HEK293T (cell line): ENCODE measurements at regions not wholly inside any gene's neighbourhood (a gene's known extent, or its start where the extent isn't known, plus 50 kb on each side); places are given as distances from the start of the nearest gene placed in this dataset.

ENCODE experiments used
- CTCF ChIA-PET: fragments of 350-600 bp; formaldehyde crosslinking; extraction: SDS; loops from one replicate; lab custom pipeline; 2021; ENCODE audit warnings: antibody characterized with exemption, inconsistent platforms; lab: Yijun Ruan, JAX
- POLR2A ChIA-PET: fragments of 350-600 bp; formaldehyde crosslinking; extraction: SDS; loops from one replicate; lab custom pipeline; 2020; ENCODE audit warnings: antibody characterized with exemption, inconsistent platforms; lab: Yijun Ruan, JAX
- DNase-seq: peaks from one replicate; pipeline ENCODE4 v3.0.0; 2012; ENCODE audit warnings: mixed read lengths; ENCODE audit errors: extremely low spot score
- ARNT ChIP-seq: fragments of 450-650 bp; IDR thresholded peaks from 2 replicates; pipeline ENCODE4 v1.6.1; 2017; ENCODE audit warnings: mild to moderate bottlenecking
- BHLHE40 ChIP-seq: fragments of 450-650 bp; IDR thresholded peaks from 2 replicates; pipeline ENCODE4 v1.6.1; 2016; ENCODE audit warnings: mild to moderate bottlenecking, moderate library complexity, borderline replicate concordance
- CTBP1 ChIP-seq: fragments of 450-650 bp; IDR thresholded peaks from 2 replicates; pipeline ENCODE4 v1.6.1; 2016; ENCODE audit warnings: borderline replicate concordance
- ELF4 ChIP-seq: fragments of 450-650 bp; IDR thresholded peaks from 2 replicates; pipeline ENCODE4 v1.6.1; 2017; ENCODE audit warnings: antibody characterized with exemption
- FOXA1 ChIP-seq: fragments of 450-650 bp; IDR thresholded peaks from 2 replicates; pipeline ENCODE4 v1.6.1; 2016; ENCODE audit warnings: mild to moderate bottlenecking
- FOXK2 ChIP-seq: fragments of 450-650 bp; IDR thresholded peaks from 2 replicates; pipeline ENCODE4 v1.6.1; 2016; ENCODE audit warnings: mild to moderate bottlenecking
- FOXM1 ChIP-seq: fragments of 450-650 bp; IDR thresholded peaks from 2 replicates; pipeline ENCODE4 v1.6.1; 2017; ENCODE audit warnings: mild to moderate bottlenecking, borderline replicate concordance
- HDGF ChIP-seq: fragments of 450-650 bp; IDR thresholded peaks from 2 replicates; pipeline ENCODE4 v1.6.1; 2017; ENCODE audit warnings: antibody characterized with exemption, borderline replicate concordance
- L3MBTL2 ChIP-seq: fragments of 450-650 bp; conservative IDR thresholded peaks from 2 replicates; pipeline ENCODE4 v1.6.1; 2016; ENCODE audit warnings: mild to moderate bottlenecking
- LEF1 ChIP-seq: fragments of 450-650 bp; IDR thresholded peaks from 2 replicates; pipeline ENCODE4 v1.6.1; 2017; ENCODE audit warnings: mild to moderate bottlenecking, borderline replicate concordance
- NFRKB ChIP-seq: fragments of 450-650 bp; IDR thresholded peaks from 2 replicates; pipeline ENCODE4 v1.6.1; 2016; ENCODE audit warnings: mild to moderate bottlenecking, moderate library complexity
- PKNOX1 ChIP-seq: fragments of 450-650 bp; IDR thresholded peaks from 2 replicates; pipeline ENCODE4 v1.6.1; 2016
- SP1 ChIP-seq: fragments of 450-650 bp; IDR thresholded peaks from 2 replicates; pipeline ENCODE4 v1.6.1; 2017
- SUZ12 ChIP-seq: fragments of 450-650 bp; IDR thresholded peaks from 2 replicates; pipeline ENCODE4 v1.6.1; 2016; ENCODE audit warnings: mild to moderate bottlenecking
- TARDBP ChIP-seq: fragments of 450-650 bp; IDR thresholded peaks from 2 replicates; pipeline ENCODE4 v1.6.1; 2016
- ZNF384 ChIP-seq: fragments of 450-650 bp; IDR thresholded peaks from 2 replicates; pipeline ENCODE4 v1.6.1; 2016

DNA sequence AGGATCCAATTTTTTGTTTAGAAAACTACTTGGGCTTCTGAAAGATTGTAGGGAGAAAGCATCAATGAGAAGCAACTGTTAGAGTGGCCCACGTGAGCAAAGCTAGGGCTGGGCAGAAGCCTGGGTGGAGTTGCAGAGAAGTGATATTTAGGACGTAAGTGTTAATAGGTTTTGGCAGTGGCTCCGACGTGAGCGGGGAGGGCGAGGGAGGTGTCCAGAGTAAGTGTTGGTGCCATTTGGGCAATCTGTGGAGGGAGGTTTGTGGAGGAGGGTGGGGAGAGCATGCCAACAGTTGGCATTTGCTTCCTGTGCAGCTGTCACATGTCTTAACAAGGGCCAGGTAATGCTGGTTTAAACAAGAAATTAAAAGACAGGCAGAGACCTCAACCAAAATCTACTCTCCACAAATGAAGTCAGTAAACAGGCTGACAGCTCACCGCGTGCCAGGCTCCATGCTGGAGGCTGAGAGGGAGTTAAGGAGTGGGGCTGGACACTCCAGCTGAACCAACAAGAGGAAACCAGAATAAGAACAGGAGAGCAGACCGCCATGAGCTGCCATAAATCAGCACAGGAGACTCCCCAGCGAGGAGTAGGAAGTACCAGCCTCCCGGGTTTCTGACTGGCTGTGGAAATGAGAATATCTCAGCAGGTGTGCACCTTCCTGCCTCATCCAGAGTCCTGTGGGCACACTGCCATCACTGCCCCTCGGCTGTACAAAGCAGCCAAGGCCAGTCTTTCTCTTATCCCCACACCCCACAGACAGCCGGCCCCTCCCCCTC is 232.6 kb downstream of the ABHD5 start:
- POLR2A ChIA-PET, result no interaction called here
- CTCF ChIA-PET, result no interaction called here
- no peak for TF ChIP-seq CTBP1
- TF ChIP-seq ELF4, result no peak
- no peak for TF ChIP-seq HDGF
- no peak for TF ChIP-seq ZNF384
- no peak for TF ChIP-seq ARNT
- no peak for TF ChIP-seq SUZ12
- TF ChIP-seq LEF1, result no peak
- no peak for TF ChIP-seq FOXK2
- TF ChIP-seq FOXA1, result no peak
- TF ChIP-seq NFRKB, result no peak
- TF ChIP-seq SP1, result no peak
- no peak for DNase-seq

DNA sequence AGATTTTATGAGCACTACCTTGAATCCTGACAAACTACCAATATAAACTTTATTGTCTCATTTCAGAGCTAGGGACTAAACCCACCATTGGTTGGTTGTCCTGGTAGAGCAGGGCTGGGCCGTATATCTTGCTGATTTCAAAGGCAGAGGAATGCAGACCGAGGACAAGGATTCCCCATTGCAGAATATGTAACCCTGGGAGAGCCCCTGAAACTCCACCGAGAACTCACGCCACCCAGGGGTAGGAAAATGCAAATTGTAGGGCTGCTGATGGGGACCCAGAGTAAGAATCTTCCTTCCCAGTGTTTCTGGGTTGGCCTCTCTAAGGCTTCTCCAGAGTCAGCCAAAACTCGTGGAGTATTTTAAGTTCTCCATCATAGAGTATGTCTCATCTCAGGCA is 235.3 kb downstream of the ABHD5 start:
- DNase-seq, result no peak
- POLR2A ChIA-PET, result no interaction called here
- CTCF ChIA-PET, result no interaction called here
- TF ChIP-seq TARDBP, result no peak
- TF ChIP-seq FOXM1, result no peak
- no peak for TF ChIP-seq L3MBTL2
- TF ChIP-seq ZNF384, result no peak
- TF ChIP-seq FOXA1, result no peak
- TF ChIP-seq PKNOX1, result no peak
- TF ChIP-seq SUZ12, result no peak
- TF ChIP-seq HDGF, result no peak
- no peak for TF ChIP-seq LEF1
- no peak for TF ChIP-seq FOXK2
- TF ChIP-seq ARNT, result no peak
- no peak for TF ChIP-seq BHLHE40
- TF ChIP-seq ELF4, result no peak
- no peak for TF ChIP-seq CTBP1
- no peak for TF ChIP-seq NFRKB
- TF ChIP-seq SP1, result no peak

DNA sequence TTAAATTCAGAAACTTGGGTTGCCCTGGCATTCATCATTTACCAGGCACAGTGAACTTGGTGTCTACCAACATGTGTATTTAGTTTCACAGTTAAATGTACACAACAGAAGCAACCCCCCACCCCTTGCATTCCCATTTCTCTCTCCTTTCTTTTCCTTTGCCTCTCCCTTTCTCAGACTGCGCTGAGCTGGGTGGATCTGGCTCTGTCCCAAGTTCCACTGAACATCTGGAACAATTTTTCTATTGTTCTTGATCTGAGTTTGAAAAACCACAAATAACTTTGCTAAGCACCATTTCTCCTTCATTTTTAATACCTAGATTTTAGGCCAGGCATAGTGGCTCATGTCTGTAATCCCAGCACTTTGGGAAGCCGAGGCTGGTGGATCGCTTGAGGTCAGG is 242.2 kb downstream of the ABHD5 start:
- ChIA-PET CTCF (no interaction called here), POLR2A (no interaction called here)
- TF ChIP-seq ZNF384 (no peak), FOXK2 (no peak), PKNOX1 (no peak), LEF1 (no peak), FOXA1 (no peak)
- no peak for DNase-seq

DNA sequence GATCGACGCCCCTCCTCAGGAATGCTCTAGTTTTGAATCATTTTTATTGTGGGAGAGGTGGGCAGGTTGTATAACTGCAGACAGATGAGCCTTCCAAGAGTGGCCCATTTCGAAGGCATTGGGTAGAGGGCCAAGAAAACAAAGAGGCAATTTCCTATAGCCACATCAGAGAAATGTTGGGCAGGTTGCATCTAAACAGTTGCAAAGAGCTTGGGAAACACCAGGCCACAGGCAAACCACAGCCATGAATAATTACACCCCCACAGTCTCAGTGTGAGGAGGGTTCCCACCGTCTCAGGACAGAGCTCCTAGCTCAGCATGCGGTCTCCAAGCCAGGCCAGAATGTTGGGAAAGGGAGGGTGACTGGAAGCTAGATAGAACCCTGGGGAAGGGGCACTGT is 257.3 kb downstream of the ABHD5 start:
- CTCF ChIA-PET, result no interaction called here
- DNase-seq, result no peak
- POLR2A ChIA-PET, result no interaction called here
- TF ChIP-seq ARNT (no peak), ZNF384 (no peak), PKNOX1 (no peak), LEF1 (no peak), L3MBTL2 (no peak), TARDBP (no peak), FOXM1 (no peak), NFRKB (no peak), CTBP1 (no peak), FOXK2 (no peak), FOXA1 (no peak), HDGF (no peak)

- ChIA-PET POLR2A (no interaction called here), CTCF (no interaction called here)
- TF ChIP-seq FOXK2 (no peak), FOXM1 (no peak)
- no peak for DNase-seq
Measured at GRCh38 chr3:43949594-43949993, 258.9 kb downstream of the ABHD5 start.

DNA sequence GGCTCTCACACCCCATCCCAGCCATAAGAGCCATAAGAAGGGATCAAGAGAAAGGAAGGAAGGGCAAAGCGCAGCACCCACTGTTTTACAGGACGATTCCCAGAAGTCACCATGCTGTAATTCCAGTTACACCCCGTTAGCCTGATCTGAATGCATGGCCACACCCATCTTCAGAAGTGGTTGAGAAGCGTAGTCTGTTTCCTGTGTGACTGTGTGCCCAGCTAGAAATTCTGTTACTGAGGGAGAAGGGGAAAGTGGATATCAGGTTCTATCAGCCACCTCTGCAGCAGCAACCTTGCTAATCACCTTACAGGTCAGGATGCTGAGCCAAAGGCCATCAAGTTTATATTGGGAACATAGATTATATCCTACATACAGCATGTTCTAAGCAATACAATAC is 260.0 kb downstream of the ABHD5 start:
- no peak for TF ChIP-seq ZNF384
- no peak for TF ChIP-seq FOXA1
- TF ChIP-seq FOXM1, result no peak
- TF ChIP-seq SP1, result no peak
- no peak for TF ChIP-seq ELF4
- no peak for TF ChIP-seq L3MBTL2
- POLR2A ChIA-PET, result no interaction called here
- no peak for DNase-seq
- CTCF ChIA-PET, result no interaction called here

- ChIA-PET CTCF (no interaction called here), POLR2A (no interaction called here)
- TF ChIP-seq FOXK2, result no peak
- no peak for TF ChIP-seq L3MBTL2
- no peak for TF ChIP-seq BHLHE40
- TF ChIP-seq FOXM1, result no peak
- no peak for TF ChIP-seq SUZ12
- DNase-seq, result no peak
Measured at GRCh38 chr3:43951813-43952212, 261.1 kb downstream of the ABHD5 start.
